Activated CD8-positive, alpha-beta T cell treated with anti-CD3 and anti-CD28 coated beads for 36 hours (primary cell): ENCODE measurements at regions not wholly inside any gene's neighbourhood (a gene's known extent, or its start where the extent isn't known, plus 50 kb on each side); places are given as distances from the start of the nearest gene placed in this dataset.
"Not testable (repeated sequence)": the region's sequence is repeated elsewhere in the genome, so short reads cannot be mapped to it uniquely, and the experiment has no call there.

Experiments
- ATAC-seq: fragments of 200-7000 bp; cut with Tn5 transposase; one replicate; pipeline ENCODE4 v1.10.0; 2021; ENCODE audit warnings: mild to moderate bottlenecking, moderate library complexity
- CTCF ChIA-PET: fragments of 350-600 bp; sonication (Branson Sonifier 250); formaldehyde crosslinking; loops from one replicate; lab custom pipeline; 2021; ENCODE audit warnings: antibody characterized with exemption; lab: Charles Lee
- POLR2A ChIA-PET: fragments of 350-600 bp; sonication (Branson Sonifier 250); formaldehyde crosslinking; loops from one replicate; lab custom pipeline; 2021; ENCODE audit warnings: antibody characterized with exemption; lab: Charles Lee
- DNase-seq: peaks from one replicate; pipeline ENCODE4 v3.0.0-alpha.2; 2020
- H3K27ac Mint-ChIP-seq: one replicate; pipeline ENCODE4 v1.8.0; 2021; ENCODE audit warnings: mild to moderate bottlenecking, mixed read lengths
- H3K27me3 Mint-ChIP-seq: one replicate; pipeline ENCODE4 v1.8.0; 2021; ENCODE audit warnings: mixed read lengths
- H3K36me3 Mint-ChIP-seq: one replicate; pipeline ENCODE4 v1.8.0; 2021; ENCODE audit warnings: low read depth, mixed read lengths
- H3K4me1 Mint-ChIP-seq: one replicate; pipeline ENCODE4 v1.8.0; 2021; ENCODE audit warnings: low read depth, mixed read lengths
- H3K4me3 Mint-ChIP-seq: one replicate; pipeline ENCODE4 v1.8.0; 2021; ENCODE audit warnings: mild to moderate bottlenecking, moderate library complexity, mixed read lengths
- H3K9me3 Mint-ChIP-seq: one replicate; pipeline ENCODE4 v1.8.0; 2021; ENCODE audit warnings: mixed read lengths
- CTCF ChIP-seq: fragments of 200-600 bp; IDR thresholded peaks from one replicate; pipeline ENCODE4 v1.8.0; 2022; ENCODE audit warnings: antibody characterized with exemption, mild to moderate bottlenecking
- intact Hi-C: fragments of 100-400 bp; cut with micrococcal nuclease; formaldehyde crosslinking; loops from one replicate; pipeline ENCODE4 v1.10.0; 2022

- POLR2A ChIA-PET, result no interaction called here
- CTCF ChIA-PET, result no interaction called here
- Mint-ChIP-seq H3K36me3 (peaks cover 10% of the 10 kb centered on the region), H3K9me3 (peaks cover 32% of the 10 kb centered on the region), H3K27ac (no peak overlapping the region), H3K4me1 (no peaks in the 10 kb centered on the region), H3K4me3 (no peak overlapping the region), H3K27me3 (no peaks in the 10 kb centered on the region)
- DNase-seq (no peak), ATAC-seq (no peak)
- intact Hi-C loops, result no loop called here
- no peak for TF ChIP-seq CTCF
Observed at GRCh38 chrX:1053072-1053471, 159.4 kb downstream of the CRLF2 start.

GRCh38 chrX:1052021-1052420 is 160.4 kb downstream of the CRLF2 start:
- ChIA-PET POLR2A (no interaction called here), CTCF (no interaction called here)
- Mint-ChIP-seq H3K4me3 (no peak overlapping the region), H3K4me1 (no peaks in the 10 kb centered on the region), H3K36me3 (peaks cover 10% of the 10 kb centered on the region), H3K27ac (no peak overlapping the region), H3K27me3 (no peaks in the 10 kb centered on the region), H3K9me3 (peaks cover 36% of the 10 kb centered on the region)
- ATAC-seq (no peak), DNase-seq (no peak)
- intact Hi-C loops, result no loop called here
- no peak for TF ChIP-seq CTCF

- DNase-seq (no peak), ATAC-seq (no peak)
- Mint-ChIP-seq H3K4me1 (no peaks in the 10 kb centered on the region), H3K9me3 (peaks cover 36% of the 10 kb centered on the region), H3K4me3 (no peak overlapping the region), H3K27ac (no peak overlapping the region), H3K36me3 (peaks cover 10% of the 10 kb centered on the region), H3K27me3 (no peaks in the 10 kb centered on the region)
- intact Hi-C loops, result no loop called here
- no peak for TF ChIP-seq CTCF
- ChIA-PET CTCF (no interaction called here), POLR2A (no interaction called here)
Observed at GRCh38 chrX:1051421-1051820, 161.0 kb downstream of the CRLF2 start.

- CTCF ChIA-PET, result no interaction called here
- Mint-ChIP-seq H3K27ac (no peak overlapping the region), H3K27me3 (no peaks in the 10 kb centered on the region), H3K4me1 (no peaks in the 10 kb centered on the region), H3K36me3 (peaks cover 2% of the 10 kb centered on the region), H3K4me3 (no peak overlapping the region), H3K9me3 (peaks cover 14% of the 10 kb centered on the region)
- ATAC-seq, result no peak
- no peak for TF ChIP-seq CTCF
- POLR2A ChIA-PET, result no interaction called here
- no peak for DNase-seq
- intact Hi-C loops, result no loop called here
Observed at GRCh38 chrX:1045680-1046314, 166.7 kb downstream of the CRLF2 start.

GRCh38 chrX:1041091-1041490 is 171.4 kb downstream of the CRLF2 start:
- H3K4me1 Mint-ChIP-seq, result no peaks in the 10 kb centered on the region
- ChIA-PET CTCF (no interaction called here), POLR2A (no interaction called here)
- intact Hi-C loops, result no loop called here
- no peak for DNase-seq
- no peak overlapping the region for H3K4me3 Mint-ChIP-seq
- peaks cover 8% of the 10 kb centered on the region for H3K9me3 Mint-ChIP-seq
- no peaks in the 10 kb centered on the region for H3K27me3 Mint-ChIP-seq
- ATAC-seq, result no peak
- peaks cover 2% of the 10 kb centered on the region for H3K36me3 Mint-ChIP-seq
- no peak overlapping the region for H3K27ac Mint-ChIP-seq
- no peak for TF ChIP-seq CTCF

GRCh38 chrX:1035931-1036330 is 176.5 kb downstream of the CRLF2 start:
- DNase-seq, H3K9me3 Mint-ChIP-seq: not testable (repeated sequence)

More at GRCh38 chrX:1035931-1036330, 176.5 kb downstream of the CRLF2 start:
- H3K36me3 Mint-ChIP-seq, H3K4me1 Mint-ChIP-seq, ATAC-seq, H3K4me3 Mint-ChIP-seq, H3K27me3 Mint-ChIP-seq, POLR2A ChIA-PET, CTCF ChIA-PET, intact Hi-C loops, H3K27ac Mint-ChIP-seq: not testable (repeated sequence)
